GM19397 (cell line): ENCODE measurements at regions not wholly inside any gene's neighbourhood (a gene's known extent, or its start where the extent isn't known, plus 50 kb on each side); places are given as distances from the start of the nearest gene placed in this dataset.
"Not testable (repeated sequence)": the region's sequence is repeated elsewhere in the genome, so short reads cannot be mapped to it uniquely, and the experiment has no call there.

Experiments
- ATAC-seq: cut with Tn5 transposase; IDR thresholded peaks from one replicate; pipeline ENCODE4 v1.9.1; 2021; ENCODE audit warnings: mild to moderate bottlenecking, moderate library complexity; ENCODE audit not compliant: unreplicated experiment

- no peak for ATAC-seq
Observed at GRCh38 chr20:1845163-1845523, 50.1 kb upstream of the SIRPA start.

- ATAC-seq, result peak; percentile 86
Observed at GRCh38 chr20:1844325-1845162, 50.7 kb upstream of the SIRPA start.

GRCh38 chr20:1842281-1842680, 52.9 kb upstream of the SIRPA start:
- ATAC-seq, result no peak

- no peak for ATAC-seq
Observed at GRCh38 chr20:1841554-1842140, 53.6 kb upstream of the SIRPA start.

GRCh38 chr20:1840817-1841553, 54.2 kb upstream of the SIRPA start:
- ATAC-seq, result no peak

GRCh38 chr20:1839376-1840317, 55.6 kb upstream of the SIRPA start:
- ATAC-seq, result not testable (repeated sequence)

DNA sequence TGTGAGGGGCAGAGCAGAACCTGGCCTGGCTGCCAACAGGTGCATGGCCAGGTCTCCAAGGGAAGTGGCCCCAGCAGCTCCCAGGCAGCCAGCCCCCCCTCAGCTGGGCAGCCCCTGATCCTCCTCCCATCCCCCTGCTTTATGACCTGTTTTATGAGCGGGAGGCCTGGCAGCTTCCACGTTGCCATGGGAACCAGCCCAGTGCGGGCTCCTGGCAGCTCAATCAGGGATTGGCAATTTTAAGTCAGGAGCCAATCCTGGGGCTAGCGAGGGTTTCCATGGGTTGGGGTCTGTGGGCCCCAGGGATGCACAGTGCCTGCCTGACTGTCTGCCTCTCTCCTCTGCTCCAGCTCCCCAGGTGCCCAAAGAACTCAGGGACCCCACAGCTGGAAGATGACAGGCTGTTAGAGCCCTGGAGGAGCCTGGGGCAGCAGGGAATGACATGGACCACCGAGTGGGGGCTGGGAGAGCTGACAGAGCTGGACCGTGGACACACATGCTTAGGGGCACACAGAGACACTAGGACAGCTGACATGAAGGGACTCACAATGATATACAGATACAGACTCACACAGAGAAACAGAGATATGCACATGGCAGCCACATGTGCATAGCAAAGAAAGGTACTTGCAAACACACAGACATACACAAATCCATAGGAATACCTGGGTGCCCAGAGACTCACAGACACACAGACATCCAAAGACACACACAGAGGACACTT, 56.5 kb upstream of the SIRPA start:
- no peak for ATAC-seq

- ATAC-seq, result no peak
Observed at GRCh38 chr20:1835186-1836035, 59.8 kb upstream of the SIRPA start.

DNA sequence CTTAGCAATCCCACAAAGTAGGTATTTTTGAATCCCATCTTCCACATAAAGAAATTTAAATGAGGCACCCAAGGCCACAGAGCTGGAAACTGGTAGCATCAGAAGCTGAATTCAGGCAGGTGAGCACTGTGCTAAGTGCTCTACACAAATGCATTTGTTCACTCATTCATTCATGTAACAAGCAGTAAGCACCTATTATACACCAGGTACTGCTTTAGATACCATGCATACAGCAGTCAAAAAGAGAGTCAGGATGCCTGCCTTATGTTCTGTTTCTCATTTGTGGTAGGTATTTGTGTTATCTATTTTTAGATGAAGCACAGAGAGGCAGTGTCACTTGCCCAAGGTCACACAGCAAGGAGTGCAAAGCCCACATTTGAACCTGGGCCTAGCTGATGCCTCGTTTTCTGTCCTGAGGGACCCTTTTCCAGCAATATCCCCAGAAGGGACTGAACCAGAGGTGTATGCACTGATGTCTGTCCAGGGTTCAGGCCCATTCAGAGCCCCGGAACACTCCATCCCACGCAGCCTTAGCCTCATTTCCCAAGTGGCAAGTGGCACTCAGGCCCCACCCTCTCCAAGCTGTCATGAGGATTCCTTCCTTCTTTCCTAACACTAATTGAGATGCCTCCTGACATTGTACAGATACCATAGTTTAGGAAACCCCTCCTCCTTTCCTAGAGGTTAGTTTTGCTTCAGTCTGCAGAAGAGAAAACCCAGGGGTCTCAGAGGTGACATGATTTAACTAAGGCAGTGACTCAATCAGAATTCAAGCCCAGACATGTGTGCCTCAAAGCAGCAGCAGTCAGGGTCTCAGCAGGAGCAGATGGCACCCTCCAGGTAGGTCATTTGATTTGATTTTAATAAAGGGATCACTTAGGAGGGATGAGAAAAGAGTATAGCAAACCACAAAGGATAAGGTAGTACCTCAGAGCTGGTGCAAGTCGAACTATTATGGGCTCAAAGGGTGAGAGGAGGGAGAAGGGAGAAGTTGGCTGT, 61.2 kb upstream of the SIRPA start:
- ATAC-seq, result no peak

DNA sequence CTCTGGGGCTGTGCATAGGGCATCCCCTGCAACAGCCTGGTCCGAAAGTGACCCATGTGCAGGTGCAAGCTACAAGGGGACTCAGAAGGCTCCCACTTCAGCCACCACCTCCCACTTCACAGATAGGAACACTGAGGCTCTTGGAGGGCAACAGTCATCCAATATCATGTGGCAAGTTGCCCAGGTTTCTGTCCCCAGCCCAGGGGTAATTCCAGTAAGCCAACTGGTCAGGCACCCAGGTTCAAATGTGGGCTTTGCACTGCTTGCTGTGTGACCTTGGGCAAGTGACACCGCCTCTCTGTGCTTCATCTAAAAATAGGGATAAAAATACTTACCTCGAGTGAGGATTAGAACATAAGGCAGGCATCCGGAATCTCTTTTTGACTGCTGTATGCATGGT, 62.0 kb upstream of the SIRPA start:
- no peak for ATAC-seq

- ATAC-seq, result no peak
Observed at GRCh38 chr20:1832634-1833033, 62.6 kb upstream of the SIRPA start.

- ATAC-seq, result no peak
Observed at GRCh38 chr20:1831606-1832005, 63.6 kb upstream of the SIRPA start.

DNA sequence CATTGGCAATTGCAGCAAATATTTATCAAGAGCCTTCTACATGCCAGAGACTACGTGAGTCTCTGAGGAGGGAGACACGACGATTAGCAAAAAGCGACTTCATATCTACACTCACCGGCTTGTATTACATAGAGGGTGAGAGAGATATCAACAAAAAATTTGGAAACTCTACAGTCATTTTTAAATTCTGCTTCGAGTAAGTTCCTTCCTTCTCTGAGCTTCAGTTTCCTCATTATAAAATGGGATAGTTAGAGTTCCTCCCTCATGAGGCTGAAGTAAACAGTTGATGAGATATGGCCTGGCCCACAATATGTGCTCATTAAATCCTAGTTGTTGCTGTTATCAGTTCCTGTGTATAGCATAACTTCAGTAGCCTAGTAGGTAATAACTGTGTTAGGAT, 64.1 kb upstream of the SIRPA start:
- no peak for ATAC-seq

DNA sequence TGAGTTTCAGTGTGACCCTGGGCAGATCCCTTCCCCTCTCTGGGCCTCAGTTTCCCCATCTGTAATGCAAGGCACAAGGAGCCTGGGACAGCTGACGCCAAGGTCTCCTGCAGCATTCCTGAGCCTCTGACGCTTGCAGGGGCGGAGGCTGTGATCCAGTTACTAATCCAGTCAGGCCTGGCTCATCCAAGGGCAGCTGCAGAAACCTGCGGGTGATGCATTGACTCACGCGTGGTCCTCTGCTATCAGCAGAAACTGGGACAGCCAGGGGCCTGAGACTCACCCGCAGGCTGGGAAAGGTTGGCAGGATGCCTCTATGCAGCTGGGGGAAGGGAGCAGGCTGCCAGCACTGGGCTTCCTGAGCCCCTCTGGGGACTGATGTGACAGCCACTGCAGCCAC, 65.0 kb upstream of the SIRPA start:
- no peak for ATAC-seq

- no peak for ATAC-seq
Observed at GRCh38 chr20:1829531-1829930, 65.7 kb upstream of the SIRPA start.

GRCh38 chr20:1828786-1829131, 66.4 kb upstream of the SIRPA start:
- ATAC-seq, result no peak

GRCh38 chr20:1827974-1828785, 67.0 kb upstream of the SIRPA start:
- ATAC-seq, result no peak
